GM10266 (cell line): ENCODE measurements at regions not wholly inside any gene's neighbourhood (a gene's known extent, or its start where the extent isn't known, plus 50 kb on each side); places are given as distances from the start of the nearest gene placed in this dataset.

ENCODE experiments used
- DNase-seq: peaks from one replicate; pipeline ENCODE4 v3.0.0; 2012; ENCODE audit errors: extremely low spot score
- TF ChIP-seq, protein P1 (sequence below): IDR thresholded peaks from 2 replicates; pipeline ENCODE4 v1.5.1; 2012; ENCODE audit warnings: mild to moderate bottlenecking, low read depth; ENCODE audit not compliant: control insufficient read depth, insufficient read depth; ENCODE audit errors: missing control alignments

DNA sequence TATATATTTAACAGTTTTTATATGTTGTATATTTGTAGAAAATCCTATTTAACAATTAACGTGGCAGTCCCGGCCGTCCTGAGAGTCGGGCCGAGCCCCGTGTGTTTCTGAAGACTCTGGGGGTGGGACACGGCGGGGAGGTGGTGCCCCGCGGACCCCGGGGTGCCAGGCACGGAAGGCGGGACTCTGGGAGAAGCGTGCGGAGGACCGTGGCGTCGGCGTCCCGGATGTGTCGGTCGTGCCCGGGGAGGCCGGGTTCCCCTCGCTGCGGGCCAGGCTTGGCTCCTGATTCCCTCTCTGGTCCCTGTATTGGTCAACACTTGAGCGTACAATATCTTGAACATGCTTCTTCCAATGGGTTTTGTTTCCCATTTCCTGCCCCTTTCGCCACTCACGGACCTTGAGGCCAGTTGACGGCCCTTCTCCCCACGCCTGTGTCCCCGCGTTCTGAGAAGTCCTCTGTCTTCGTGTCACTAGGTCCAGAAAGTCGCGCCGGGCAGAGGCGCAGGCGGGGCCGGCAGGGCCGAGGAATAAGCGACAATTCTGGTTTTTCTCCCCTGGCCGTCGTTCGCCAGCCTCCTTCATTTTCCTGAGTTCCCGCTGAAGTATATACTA is 1076.7 kb downstream of the BRD1 start:
- TF ChIP-seq, protein P1, sequence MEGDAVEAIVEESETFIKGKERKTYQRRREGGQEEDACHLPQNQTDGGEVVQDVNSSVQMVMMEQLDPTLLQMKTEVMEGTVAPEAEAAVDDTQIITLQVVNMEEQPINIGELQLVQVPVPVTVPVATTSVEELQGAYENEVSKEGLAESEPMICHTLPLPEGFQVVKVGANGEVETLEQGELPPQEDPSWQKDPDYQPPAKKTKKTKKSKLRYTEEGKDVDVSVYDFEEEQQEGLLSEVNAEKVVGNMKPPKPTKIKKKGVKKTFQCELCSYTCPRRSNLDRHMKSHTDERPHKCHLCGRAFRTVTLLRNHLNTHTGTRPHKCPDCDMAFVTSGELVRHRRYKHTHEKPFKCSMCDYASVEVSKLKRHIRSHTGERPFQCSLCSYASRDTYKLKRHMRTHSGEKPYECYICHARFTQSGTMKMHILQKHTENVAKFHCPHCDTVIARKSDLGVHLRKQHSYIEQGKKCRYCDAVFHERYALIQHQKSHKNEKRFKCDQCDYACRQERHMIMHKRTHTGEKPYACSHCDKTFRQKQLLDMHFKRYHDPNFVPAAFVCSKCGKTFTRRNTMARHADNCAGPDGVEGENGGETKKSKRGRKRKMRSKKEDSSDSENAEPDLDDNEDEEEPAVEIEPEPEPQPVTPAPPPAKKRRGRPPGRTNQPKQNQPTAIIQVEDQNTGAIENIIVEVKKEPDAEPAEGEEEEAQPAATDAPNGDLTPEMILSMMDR = no peak
- DNase-seq = no peak

DNA sequence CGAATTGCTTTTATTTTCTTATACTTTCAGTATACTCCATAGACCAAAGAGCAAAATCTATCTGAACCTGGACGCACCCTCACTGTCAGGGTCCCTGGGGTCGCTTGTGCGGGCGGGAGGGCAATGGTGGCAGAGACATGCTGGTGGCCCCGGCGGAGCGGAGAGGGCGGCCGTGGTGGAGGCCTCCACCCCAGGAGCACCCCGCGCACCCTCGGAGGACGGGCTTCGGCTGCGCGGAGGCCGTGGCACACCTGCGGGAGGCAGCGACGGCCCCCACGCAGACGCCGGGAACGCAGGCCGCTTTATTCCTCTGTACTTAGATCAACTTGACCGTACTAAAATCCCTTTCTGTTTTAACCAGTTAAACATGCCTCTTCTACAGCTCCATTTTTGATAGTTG is 1077.4 kb downstream of the BRD1 start:
- DNase-seq = no peak
- TF ChIP-seq, protein P1 = no peak

DNA sequence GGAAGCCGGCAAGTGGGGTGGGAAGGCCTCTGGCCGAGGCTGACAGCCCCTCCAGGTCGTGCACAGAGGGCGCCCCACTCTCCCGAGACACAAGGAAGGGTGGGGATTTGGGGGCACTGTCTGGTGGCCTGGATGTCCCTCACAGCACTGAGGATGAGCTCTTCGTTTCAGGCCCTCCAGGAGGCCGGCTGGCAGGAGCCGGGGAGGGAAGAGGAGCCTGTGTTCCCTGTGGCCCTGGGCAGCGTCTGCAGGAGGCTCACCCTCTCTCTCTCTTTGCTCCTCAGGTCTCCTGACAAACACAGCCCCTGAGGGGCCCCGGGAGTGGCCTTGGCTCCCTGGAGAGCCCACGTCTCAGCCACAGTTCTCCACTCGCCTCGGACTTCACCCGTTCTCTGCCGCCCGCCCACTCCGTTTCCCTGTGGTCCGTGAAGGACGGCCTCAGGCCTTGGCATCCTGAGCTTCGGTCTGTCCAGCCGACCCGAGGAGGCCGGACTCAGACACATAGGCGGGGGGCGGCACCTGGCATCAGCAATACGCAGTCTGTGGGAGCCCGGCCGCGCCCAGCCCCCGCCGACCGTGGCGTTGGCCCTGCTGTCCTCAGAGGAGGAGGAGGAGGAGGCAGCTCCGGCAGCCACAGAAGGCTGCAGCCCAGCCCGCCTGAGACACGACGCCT is 1078.0 kb downstream of the BRD1 start:
- DNase-seq = no peak
- TF ChIP-seq, protein P1 = no peak

DNA sequence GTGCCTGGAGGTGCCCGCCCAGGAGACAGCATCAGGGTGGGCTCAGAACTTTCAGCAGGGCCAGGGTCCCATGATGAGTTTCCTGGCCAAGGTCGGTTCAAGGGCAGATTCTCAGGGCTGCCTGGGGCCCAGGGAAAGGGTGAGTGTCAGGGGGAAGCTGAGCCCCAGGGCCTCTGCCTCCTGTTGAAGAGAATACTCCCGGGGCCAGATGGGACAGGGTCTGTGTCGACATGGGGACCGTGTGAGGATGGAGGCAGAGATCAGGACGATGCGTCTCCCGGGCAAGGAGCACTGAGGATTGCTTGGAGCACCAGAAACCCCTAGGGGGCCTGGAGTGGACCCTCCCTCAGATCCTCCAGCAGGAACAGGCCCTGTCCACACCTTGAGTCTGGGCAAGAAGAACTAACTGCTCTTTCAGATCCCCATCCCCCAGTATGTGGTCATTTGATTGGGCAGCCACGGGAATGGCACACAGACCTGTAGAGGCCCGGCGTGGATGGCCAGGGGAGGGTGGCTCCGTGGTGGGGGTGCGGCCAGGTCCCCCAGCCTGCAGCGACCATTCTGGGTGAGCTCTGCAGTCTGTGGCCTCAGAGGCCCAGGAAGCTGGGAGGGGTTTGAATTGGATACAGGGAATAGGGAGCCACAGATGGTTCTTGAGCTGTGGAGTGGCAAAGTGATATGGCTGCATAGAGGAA is 1078.7 kb downstream of the BRD1 start:
- DNase-seq = no peak
- TF ChIP-seq, protein P1 = no peak

DNA sequence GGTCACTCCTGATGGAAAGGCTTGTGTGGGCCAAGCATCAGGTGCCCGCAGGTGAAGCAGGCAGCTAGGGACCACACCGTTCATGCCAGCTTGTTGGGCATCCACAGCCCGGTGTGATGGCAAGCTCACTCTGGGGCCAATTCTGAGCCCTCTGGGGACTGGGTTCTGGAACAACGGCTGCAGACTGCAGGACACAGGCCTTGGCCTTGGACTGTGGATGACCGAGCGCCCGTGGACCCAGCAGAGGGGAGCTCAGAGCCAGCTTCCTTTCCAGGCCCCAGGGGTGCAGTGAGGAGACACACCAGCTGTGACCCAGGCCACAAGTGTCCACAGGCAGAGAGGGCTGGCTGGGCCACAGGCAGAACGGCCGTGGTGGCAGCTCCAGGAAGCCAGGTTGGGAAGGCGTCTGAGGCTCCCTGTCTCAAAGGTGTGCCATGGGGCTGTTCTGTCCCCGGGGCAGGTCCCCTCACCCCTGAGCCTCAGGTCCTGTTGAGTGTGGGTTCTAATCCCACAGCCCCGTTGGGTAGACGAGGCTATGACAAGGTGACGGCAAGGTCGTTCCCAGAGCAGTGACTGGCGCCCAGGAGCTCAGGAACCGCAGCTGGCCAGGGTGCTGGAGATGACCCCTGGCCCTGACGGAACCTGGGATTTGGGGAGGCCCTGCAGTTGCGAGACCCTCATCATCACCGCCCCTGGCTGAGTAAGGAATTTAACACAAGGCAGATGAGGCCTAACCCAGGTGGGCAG is 1079.4 kb downstream of the BRD1 start:
- TF ChIP-seq, protein P1 = no peak
- DNase-seq = no peak

DNA sequence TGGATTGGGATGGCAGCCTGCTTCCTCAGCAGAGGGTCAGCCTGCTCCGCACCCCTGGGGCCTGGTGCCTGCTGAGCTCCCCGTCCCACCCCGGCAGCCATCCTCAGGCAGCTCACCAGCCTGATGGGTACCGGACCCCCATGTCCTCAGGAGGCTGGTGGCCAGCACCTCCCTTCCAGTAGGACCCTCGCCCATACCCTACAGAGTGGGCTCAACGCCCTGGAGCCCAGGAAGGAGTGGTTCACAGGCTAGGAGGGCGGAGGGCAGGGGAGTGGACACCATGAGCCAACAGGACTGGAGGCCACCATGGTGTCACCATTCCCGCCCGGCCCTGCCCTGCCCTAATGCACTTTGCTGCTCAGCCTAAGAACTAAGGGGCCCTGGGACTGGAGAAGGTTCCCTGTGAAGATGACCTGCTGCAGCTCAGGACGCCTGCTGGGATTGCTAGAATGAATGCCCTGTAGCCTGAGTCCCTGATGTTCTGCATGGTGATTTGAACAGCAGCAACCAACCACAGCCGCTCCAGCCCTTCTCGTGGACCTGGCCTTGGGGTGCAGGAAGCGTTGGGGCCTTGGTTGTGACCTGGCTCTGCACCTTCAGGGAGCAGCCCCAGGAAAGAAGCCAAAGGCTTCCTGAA is 1080.8 kb downstream of the BRD1 start:
- TF ChIP-seq, protein P1 = no peak
- no peak for DNase-seq
